NB4 (cell line): ENCODE measurements at regions not wholly inside any gene's neighbourhood (a gene's known extent, or its start where the extent isn't known, plus 50 kb on each side); places are given as distances from the start of the nearest gene placed in this dataset.

ENCODE experiments used
- MYC ChIP-seq: IDR thresholded peaks from 2 replicates; pipeline ENCODE4 v1.6.1; 2011; ENCODE audit warnings: low read depth, low read length
- POLR2A ChIP-seq: IDR thresholded peaks from 2 replicates; pipeline ENCODE4 v1.6.1; 2011; ENCODE audit warnings: mild to moderate bottlenecking; ENCODE audit not compliant: insufficient read length; ENCODE audit errors: extremely low read depth
- TF ChIP-seq, protein P1 (sequence below): IDR thresholded peaks from one replicate; pipeline ENCODE4 v1.5.1; 2012; ENCODE audit warnings: low read depth, low read length
- TF ChIP-seq, protein P2 (sequence below): IDR thresholded peaks from 2 replicates; pipeline ENCODE4 v1.6.1; 2011; ENCODE audit warnings: low read depth, low read length

DNA sequence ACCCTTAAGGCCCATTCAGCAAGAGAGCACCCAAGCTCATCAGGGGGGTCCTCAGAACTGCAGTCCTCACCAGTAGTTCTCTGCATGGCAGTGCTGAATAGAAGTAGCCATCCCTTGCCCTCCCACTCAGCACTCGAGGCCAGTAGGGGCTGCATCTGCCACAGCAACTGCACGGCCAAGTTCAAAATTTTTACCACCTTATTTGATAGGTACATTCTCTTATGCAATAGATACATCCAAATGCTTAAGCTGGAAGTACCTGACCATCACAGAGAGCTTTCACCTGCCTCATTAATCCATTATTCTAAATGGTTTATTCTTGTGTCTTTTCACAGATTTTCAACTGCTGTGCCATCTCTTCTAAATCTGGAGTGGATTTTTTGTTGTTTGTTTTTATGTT, 1307.4 kb downstream of the SLITRK5 start:
- TF ChIP-seq, protein P1, sequence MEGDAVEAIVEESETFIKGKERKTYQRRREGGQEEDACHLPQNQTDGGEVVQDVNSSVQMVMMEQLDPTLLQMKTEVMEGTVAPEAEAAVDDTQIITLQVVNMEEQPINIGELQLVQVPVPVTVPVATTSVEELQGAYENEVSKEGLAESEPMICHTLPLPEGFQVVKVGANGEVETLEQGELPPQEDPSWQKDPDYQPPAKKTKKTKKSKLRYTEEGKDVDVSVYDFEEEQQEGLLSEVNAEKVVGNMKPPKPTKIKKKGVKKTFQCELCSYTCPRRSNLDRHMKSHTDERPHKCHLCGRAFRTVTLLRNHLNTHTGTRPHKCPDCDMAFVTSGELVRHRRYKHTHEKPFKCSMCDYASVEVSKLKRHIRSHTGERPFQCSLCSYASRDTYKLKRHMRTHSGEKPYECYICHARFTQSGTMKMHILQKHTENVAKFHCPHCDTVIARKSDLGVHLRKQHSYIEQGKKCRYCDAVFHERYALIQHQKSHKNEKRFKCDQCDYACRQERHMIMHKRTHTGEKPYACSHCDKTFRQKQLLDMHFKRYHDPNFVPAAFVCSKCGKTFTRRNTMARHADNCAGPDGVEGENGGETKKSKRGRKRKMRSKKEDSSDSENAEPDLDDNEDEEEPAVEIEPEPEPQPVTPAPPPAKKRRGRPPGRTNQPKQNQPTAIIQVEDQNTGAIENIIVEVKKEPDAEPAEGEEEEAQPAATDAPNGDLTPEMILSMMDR: no peak
- TF ChIP-seq, protein P2, sequence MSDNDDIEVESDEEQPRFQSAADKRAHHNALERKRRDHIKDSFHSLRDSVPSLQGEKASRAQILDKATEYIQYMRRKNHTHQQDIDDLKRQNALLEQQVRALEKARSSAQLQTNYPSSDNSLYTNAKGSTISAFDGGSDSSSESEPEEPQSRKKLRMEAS: no peak
- TF ChIP-seq POLR2A (no peak), MYC (no peak)
